OCI-LY7 (cell line): ENCODE measurements at regions not wholly inside any gene's neighbourhood (a gene's known extent, or its start where the extent isn't known, plus 50 kb on each side); places are given as distances from the start of the nearest gene placed in this dataset.
"Not testable (repeated sequence)": the region's sequence is repeated elsewhere in the genome, so short reads cannot be mapped to it uniquely, and the experiment has no call there.

Experiments
- CTCF ChIP-seq: fragments of 200-600 bp; sonication (generic); conservative IDR thresholded peaks from 2 replicates; pipeline ENCODE4 v1.5.1; 2014; ENCODE audit warnings: mild to moderate bottlenecking, antibody characterized with exemption, low read length, moderate library complexity, mixed read lengths
- EZH2phosphoT487 ChIP-seq: fragments of 200-600 bp; sonication (generic); IDR thresholded peaks from 2 replicates; pipeline ENCODE4 v1.6.1; 2018; ENCODE audit warnings: low read depth, borderline replicate concordance, mild to moderate bottlenecking, mixed run types, antibody characterized with exemption, low read length, moderate library complexity, mixed read lengths

- not testable (repeated sequence) for TF ChIP-seq CTCF, EZH2phosphoT487
Measured at GRCh38 chr7:68788529-68788928, 809.7 kb upstream of the AUTS2 start.
